GM19372 (cell line): ENCODE measurements at regions not wholly inside any gene's neighbourhood (a gene's known extent, or its start where the extent isn't known, plus 50 kb on each side); places are given as distances from the start of the nearest gene placed in this dataset.
"Not testable (repeated sequence)": the region's sequence is repeated elsewhere in the genome, so short reads cannot be mapped to it uniquely, and the experiment has no call there.

Experiments used
- ATAC-seq: cut with Tn5 transposase; IDR thresholded peaks from one replicate; pipeline ENCODE4 v1.9.1; 2021; ENCODE audit warnings: mild to moderate bottlenecking, low read depth, moderate library complexity; ENCODE audit not compliant: unreplicated experiment

- no peak for ATAC-seq
These were observed 70.5 kb upstream of the CPSF6 start for GRCh38 chr12:69168828-69169227.

DNA sequence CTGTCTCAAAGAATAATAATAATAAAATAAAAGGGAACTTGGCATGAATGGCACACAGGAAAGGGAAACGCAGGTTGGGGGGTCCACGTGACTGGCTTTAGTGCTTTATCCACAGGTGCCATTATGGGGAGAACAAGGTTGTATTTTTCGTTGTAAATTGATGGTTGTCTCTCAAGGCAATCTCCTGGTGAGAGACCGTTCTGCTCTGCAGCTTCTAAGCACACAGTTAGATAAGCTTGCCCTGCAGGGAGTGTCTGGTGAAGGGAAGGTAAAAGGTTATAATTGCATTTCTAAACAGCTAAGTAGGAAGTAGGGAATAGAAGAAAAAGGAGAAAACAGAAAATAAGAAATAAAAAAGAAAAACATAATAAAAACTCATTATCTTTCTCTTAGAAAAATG is 69.1 kb upstream of the CPSF6 start:
- ATAC-seq: no peak

DNA sequence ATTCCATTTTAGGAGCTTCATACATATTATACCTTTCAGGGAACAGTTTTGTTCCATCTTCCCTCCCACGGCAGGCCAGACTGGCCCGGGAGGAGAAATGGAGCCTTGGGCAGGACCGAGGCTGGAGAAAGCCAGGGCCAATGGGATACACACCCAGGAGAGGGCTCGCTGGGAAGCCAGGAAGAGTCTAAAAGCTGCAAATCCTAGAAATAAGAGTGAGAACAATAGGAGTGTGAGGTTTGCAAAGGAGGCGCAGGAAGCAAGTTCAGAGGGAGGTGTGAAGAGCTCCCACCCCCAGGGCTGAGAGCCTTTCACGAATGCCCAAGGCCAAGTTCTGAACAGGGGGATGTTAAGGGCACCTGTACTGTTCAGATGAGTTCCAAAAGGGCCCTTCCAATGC is 67.5 kb upstream of the CPSF6 start:
- ATAC-seq: no peak

DNA sequence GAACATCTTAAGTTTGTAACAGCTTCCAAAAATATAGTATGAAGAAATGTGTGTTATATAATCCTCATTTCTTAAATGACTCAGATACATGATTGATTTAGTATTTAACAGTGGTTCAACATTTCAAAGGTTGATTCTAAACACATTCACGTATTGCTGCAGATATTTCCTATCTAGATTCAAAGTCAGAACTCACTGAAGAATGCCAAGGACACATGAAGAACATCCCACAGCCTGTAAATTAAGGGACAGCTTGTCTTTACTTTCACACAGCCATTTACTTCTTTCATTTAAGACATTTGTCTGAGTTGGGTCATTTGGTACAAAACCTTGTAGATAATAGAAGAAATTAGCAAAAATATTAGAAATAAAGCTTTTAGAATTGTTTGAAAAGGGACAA is 66.9 kb upstream of the CPSF6 start:
- ATAC-seq: no peak

DNA sequence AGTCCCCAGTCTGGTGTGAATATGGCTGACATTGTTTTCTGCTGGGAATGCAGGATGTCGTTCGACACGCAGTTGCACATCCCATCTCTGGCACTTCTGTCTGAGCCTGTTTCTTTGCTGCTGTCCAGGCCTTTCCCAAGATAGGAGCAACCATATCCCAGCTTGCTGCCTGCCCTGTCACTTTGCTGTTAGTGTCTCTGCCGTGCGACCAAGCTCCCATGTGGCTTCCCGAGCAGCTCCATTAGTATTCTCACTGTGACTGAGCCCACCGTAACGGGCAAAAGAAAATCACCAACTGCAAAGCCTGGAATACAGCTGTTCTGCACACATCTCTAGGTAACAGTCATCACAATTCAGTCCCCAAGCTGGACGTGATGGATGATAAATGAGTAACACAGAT is 66.0 kb upstream of the CPSF6 start:
- no peak for ATAC-seq

DNA sequence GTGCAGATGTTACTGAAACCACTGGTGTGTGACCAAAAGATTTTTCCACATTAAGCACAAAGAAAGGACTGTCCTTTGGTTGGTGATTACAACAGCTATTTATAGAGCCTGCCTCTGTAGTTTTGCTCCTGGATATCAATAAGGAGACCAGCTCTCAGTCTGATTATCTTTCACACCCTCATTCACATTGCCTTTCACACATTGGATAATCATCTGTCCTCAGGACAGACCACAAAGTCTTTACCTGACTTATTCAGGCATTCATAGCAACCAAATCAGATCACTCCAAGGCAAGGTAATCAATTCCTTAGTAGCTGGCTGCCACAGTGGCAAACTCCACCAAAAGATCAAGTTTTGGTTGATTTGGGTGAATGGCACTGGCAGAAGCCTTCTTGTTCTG is 59.6 kb upstream of the CPSF6 start:
- ATAC-seq: no peak

- ATAC-seq: not testable (repeated sequence)
These were observed 51.8 kb upstream of the CPSF6 start for GRCh38 chr12:69187572-69187971.

- ATAC-seq: no peak
These were observed 49.9 kb upstream of the CPSF6 start for GRCh38 chr12:69189378-69189978.
